BE2C (cell line): ENCODE measurements at regions not wholly inside any gene's neighbourhood (a gene's known extent, or its start where the extent isn't known, plus 50 kb on each side); places are given as distances from the start of the nearest gene placed in this dataset.
"Not testable (repeated sequence)": the region's sequence is repeated elsewhere in the genome, so short reads cannot be mapped to it uniquely, and the experiment has no call there.

ENCODE experiments used
- DNase-seq: peaks from one replicate; pipeline ENCODE4 v3.0.0-alpha.2; 2020
- H3K27me3 ChIP-seq: fragments of 250-450 bp; sonication (Bioruptor Pico); 2 replicates; pipeline ENCODE4 v1.5.1; 2020; ENCODE audit warnings: mild to moderate bottlenecking
- H3K36me3 ChIP-seq: fragments of 250-450 bp; sonication (Bioruptor Pico); 2 replicates; pipeline ENCODE4 v1.5.1; 2020; ENCODE audit warnings: mild to moderate bottlenecking
- H3K4me1 ChIP-seq: fragments of 250-450 bp; sonication (Bioruptor Pico); 2 replicates; pipeline ENCODE4 v1.5.1; 2020
- H3K4me3 ChIP-seq: 2 replicates; pipeline ENCODE4 v1.5.1; 2011; ENCODE audit warnings: low read depth, low read length
- H3K9me3 ChIP-seq: fragments of 250-450 bp; sonication (Bioruptor Pico); 2 replicates; pipeline ENCODE4 v1.5.1; 2020
- CTCF ChIP-seq: IDR thresholded peaks from 2 replicates; pipeline ENCODE4 v1.5.1; 2012; ENCODE audit warnings: mild to moderate bottlenecking, low read depth, low read length

- no peak for DNase-seq
- H3K27me3 ChIP-seq = no peaks in the 10 kb centered on the region
- no peak for TF ChIP-seq CTCF
- no peaks in the 10 kb centered on the region for H3K36me3 ChIP-seq
- H3K9me3 ChIP-seq = no peaks in the 10 kb centered on the region
- no peak overlapping the region for H3K4me3 ChIP-seq
- no peaks in the 10 kb centered on the region for H3K4me1 ChIP-seq
Observed at GRCh38 chr11:90491466-90491865, 268.6 kb upstream of the CHORDC1 start.

GRCh38 chr11:90476442-90477007, 253.7 kb upstream of the CHORDC1 start:
- H3K4me3 ChIP-seq = no peak overlapping the region
- H3K27me3 ChIP-seq = no peaks in the 10 kb centered on the region
- peaks cover 5% of the 10 kb centered on the region; the same call in 1 of the 2 replicates for H3K4me1 ChIP-seq
- DNase-seq = peak; percentile 49
- no peaks in the 10 kb centered on the region for H3K9me3 ChIP-seq
- H3K36me3 ChIP-seq = no peaks in the 10 kb centered on the region; the same call in 1 of the 2 replicates
- TF ChIP-seq CTCF = peak; percentile 76

- Histone ChIP-seq H3K4me1 (no peaks in the 10 kb centered on the region), H3K27me3 (no peaks in the 10 kb centered on the region), H3K9me3 (no peaks in the 10 kb centered on the region), H3K4me3 (no peak overlapping the region), H3K36me3 (no peaks in the 10 kb centered on the region)
- DNase-seq = no peak
- TF ChIP-seq CTCF = no peak
Observed at GRCh38 chr11:90468923-90469322, 246.1 kb upstream of the CHORDC1 start.

- Histone ChIP-seq H3K9me3 (no peaks in the 10 kb centered on the region), H3K4me1 (no peaks in the 10 kb centered on the region), H3K4me3 (no peak overlapping the region), H3K27me3 (no peaks in the 10 kb centered on the region), H3K36me3 (no peaks in the 10 kb centered on the region)
- no peak for DNase-seq
- no peak for TF ChIP-seq CTCF
Observed at GRCh38 chr11:90465553-90465952, 242.7 kb upstream of the CHORDC1 start.

GRCh38 chr11:90455347-90455920, 232.6 kb upstream of the CHORDC1 start:
- H3K4me3 ChIP-seq, H3K27me3 ChIP-seq, H3K9me3 ChIP-seq, H3K36me3 ChIP-seq: not testable (repeated sequence)
- H3K4me1 ChIP-seq = peaks cover 13% of the 10 kb centered on the region
- peak; percentile 34 for DNase-seq

- Histone ChIP-seq H3K4me3 (no peak overlapping the region), H3K4me1 (peaks cover 27% of the 10 kb centered on the region), H3K36me3 (no peaks in the 10 kb centered on the region), H3K9me3 (no peaks in the 10 kb centered on the region; the same call in 1 of the 2 replicates), H3K27me3 (no peaks in the 10 kb centered on the region)
- DNase-seq = no peak
- no peak for TF ChIP-seq CTCF
Observed at GRCh38 chr11:90453525-90453924, 230.7 kb upstream of the CHORDC1 start.
